K562 (cell line): ENCODE measurements at regions not wholly inside any gene's neighbourhood (a gene's known extent, or its start where the extent isn't known, plus 50 kb on each side); places are given as distances from the start of the nearest gene placed in this dataset.

Source experiments
- HNRNPH1 ChIP-seq: fragments of 200-400 bp; formaldehyde crosslinking; optimal IDR thresholded peaks from 2 replicates; pipeline ENCODE3; 2017; ENCODE audit warnings: low read depth, mild to moderate bottlenecking, low read length, moderate library complexity
- NR1H2 ChIP-seq: sonication (generic); formaldehyde crosslinking; IDR thresholded peaks from 2 replicates; pipeline ENCODE4 v1.4.0; 2020; ENCODE audit warnings: mild to moderate bottlenecking, missing genetic modification reagents
- RAD51 ChIP-seq: fragments of 450-650 bp; IDR thresholded peaks from 2 replicates; pipeline ENCODE4 v1.7.1; 2016; ENCODE audit warnings: low read depth, mild to moderate bottlenecking, borderline replicate concordance
- SIN3A ChIP-seq, 2 experiments: fragments of 150-350 bp in 1 of 2; IDR thresholded peaks; 2 replicates each; pipeline ENCODE4 v1.6.1; 2011 to 2016; ENCODE audit warnings: borderline replicate concordance in 2 of 2, low read depth in 2 of 2, low read length in 2 of 2, mild to moderate bottlenecking in 2 of 2, moderate library complexity in 2 of 2; ENCODE audit not compliant: control insufficient read depth in 1 of 2
- SREBF2 ChIP-seq: sonication (generic); formaldehyde crosslinking; IDR thresholded peaks from 2 replicates; pipeline ENCODE4 v1.4.0; 2020; ENCODE audit warnings: mild to moderate bottlenecking, missing genetic modification reagents
- ZFX ChIP-seq: sonication (generic); formaldehyde crosslinking; IDR thresholded peaks from 2 replicates; pipeline ENCODE4 v1.8.0; 2022; ENCODE audit warnings: mild to moderate bottlenecking, missing genetic modification reagents, moderate library complexity
- ZNF12 ChIP-seq: sonication (generic); formaldehyde crosslinking; IDR thresholded peaks from 2 replicates; pipeline ENCODE4 v1.4.0; 2020; ENCODE audit warnings: mild to moderate bottlenecking, missing genetic modification reagents
- ZNF121 ChIP-seq: sonication (generic); formaldehyde crosslinking; conservative IDR thresholded peaks from 2 replicates; pipeline ENCODE4 v1.8.0; 2022; ENCODE audit warnings: missing genetic modification reagents
- ZNF395 ChIP-seq: fragments of 200-800 bp; sonication (Bioruptor generic); IDR thresholded peaks from 2 replicates; pipeline ENCODE4 v1.6.1; 2017; ENCODE audit warnings: missing genetic modification characterization, missing compliant biosample characterization
- ZNF518B ChIP-seq: fragments of 250-450 bp; sonication (Bioruptor Pico); IDR thresholded peaks from 2 replicates; pipeline ENCODE4 v1.5.0; 2021; ENCODE audit warnings: mild to moderate bottlenecking, moderate library complexity
- ZNF584 ChIP-seq: fragments of 200-800 bp; sonication (Bioruptor generic); IDR thresholded peaks from 2 replicates; pipeline ENCODE4 v1.6.1; 2016; ENCODE audit warnings: low read depth, mild to moderate bottlenecking, missing genetic modification characterization, missing compliant biosample characterization
- ZNF589 ChIP-seq: fragments of 200-800 bp; sonication (Bioruptor generic); IDR thresholded peaks from 2 replicates; pipeline ENCODE4 v1.6.1; 2016; ENCODE audit warnings: low read depth, missing genetic modification characterization, missing compliant biosample characterization
- TF ChIP-seq, protein P1 (sequence below): fragments of 250-450 bp; sonication (Bioruptor Pico); IDR thresholded peaks from 2 replicates; pipeline ENCODE4 v1.8.0; 2022; ENCODE audit warnings: moderate library complexity, mild to moderate bottlenecking, inconsistent platforms
- TF ChIP-seq, protein P2 (sequence below): fragments of 450-650 bp; IDR thresholded peaks from 2 replicates; pipeline ENCODE4 v1.6.1; 2016; ENCODE audit warnings: antibody characterized with exemption

DNA sequence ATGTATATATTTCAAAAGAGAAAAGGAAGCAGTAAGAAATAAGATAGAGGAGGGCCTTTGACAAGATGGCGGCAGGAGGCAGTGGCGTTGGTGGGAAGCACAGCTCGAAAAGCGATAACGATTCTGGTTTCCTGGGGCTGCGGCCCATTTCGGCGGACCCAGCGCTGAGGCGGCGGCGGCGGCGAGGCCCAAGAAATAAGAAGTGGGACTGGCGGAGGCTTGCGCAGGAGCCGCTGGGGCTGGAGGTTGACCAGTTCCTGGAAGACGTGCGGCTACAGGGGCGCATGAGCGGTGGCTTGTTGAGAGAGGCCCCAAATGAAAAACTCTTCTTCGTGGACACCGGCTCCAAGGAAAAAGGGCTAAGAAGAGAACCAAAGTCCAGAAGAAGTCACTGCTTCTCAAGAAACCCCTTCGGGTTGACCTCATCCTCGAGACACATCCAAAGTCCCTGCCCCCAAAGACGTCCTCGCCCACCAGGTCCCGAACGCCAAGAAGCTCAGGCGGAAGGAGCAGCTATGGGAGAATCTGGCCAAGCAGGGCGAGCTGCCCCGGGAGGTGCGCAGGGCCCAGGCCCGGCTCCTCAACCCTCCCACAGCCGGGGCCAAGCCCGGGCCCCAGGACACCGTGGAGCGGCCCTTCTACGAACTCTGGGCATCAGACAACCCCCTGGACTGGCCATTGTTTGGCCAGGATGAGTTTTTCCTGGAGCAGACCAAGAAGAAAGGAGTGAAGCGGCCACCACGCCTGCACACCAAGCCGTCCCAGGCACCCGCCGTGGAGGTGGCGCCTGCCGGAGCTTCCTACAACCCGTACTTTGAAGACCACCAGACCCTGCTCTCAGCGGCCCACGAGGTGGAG is 624.3 kb downstream of the MCTP2 start (continued):
- TF ChIP-seq, protein P1, sequence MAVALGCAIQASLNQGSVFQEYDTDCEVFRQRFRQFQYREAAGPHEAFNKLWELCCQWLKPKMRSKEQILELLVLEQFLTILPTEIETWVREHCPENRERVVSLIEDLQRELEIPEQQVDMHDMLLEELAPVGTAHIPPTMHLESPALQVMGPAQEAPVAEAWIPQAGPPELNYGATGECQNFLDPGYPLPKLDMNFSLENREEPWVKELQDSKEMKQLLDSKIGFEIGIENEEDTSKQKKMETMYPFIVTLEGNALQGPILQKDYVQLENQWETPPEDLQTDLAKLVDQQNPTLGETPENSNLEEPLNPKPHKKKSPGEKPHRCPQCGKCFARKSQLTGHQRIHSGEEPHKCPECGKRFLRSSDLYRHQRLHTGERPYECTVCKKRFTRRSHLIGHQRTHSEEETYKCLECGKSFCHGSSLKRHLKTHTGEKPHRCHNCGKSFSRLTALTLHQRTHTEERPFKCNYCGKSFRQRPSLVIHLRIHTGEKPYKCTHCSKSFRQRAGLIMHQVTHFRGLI (CRISPR knock-in tag) = no peak
- TF ChIP-seq ZNF121 (CRISPR knock-in tag) (no peak), SIN3A (IDR thresholded peaks at IDR 0.05; ENCODE audit: borderline replicate concordance in 2 of 2, control insufficient read depth in 1 of 2, low read depth in 2 of 2, low read length in 2 of 2) (no peak), RAD51 (no peak), ZNF12 (no peak), ZNF395 (peak; percentile 73; the same call in 1 of the 2 replicates), ZNF584 (CRISPR knock-in tag) (peak; percentile 57), ZFX (CRISPR knock-in tag) (peak; percentile 94; the same call in 1 of the 2 replicates), SREBF2 (CRISPR knock-in tag) (no peak), NR1H2 (CRISPR knock-in tag) (no peak), ZNF518B (CRISPR knock-in tag) (no peak), HNRNPH1 (no peak), ZNF589 (CRISPR knock-in tag) (peak; percentile 16; the same call in 1 of the 2 replicates)
- TF ChIP-seq, protein P2, sequence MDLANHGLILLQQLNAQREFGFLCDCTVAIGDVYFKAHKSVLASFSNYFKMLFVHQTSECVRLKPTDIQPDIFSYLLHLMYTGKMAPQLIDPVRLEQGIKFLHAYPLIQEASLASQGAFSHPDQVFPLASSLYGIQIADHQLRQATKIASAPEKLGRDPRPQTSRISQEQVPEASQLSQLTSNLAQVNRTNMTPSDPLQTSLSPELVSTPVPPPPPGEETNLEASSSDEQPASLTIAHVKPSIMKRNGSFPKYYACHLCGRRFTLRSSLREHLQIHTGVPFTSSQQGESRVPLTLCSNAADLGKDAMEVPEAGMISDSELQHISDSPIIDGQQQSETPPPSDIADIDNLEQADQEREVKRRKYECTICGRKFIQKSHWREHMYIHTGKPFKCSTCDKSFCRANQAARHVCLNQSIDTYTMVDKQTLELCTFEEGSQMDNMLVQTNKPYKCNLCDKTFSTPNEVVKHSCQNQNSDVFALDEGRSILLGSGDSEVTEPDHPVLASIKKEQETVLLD = 0 out of 2 replicates have a peak, but pooled peaks have one; percentile 16
